Endothelial cell (in vitro differentiated cells): ENCODE measurements at regions not wholly inside any gene's neighbourhood (a gene's known extent, or its start where the extent isn't known, plus 50 kb on each side); places are given as distances from the start of the nearest gene placed in this dataset.

Experiments used
- DNase-seq: peaks from one replicate; pipeline ENCODE4 v3.0.0; 2021; ENCODE audit warnings: low spot score
- H3K27ac Mint-ChIP-seq: one replicate; pipeline ENCODE4 v1.8.0; 2021; ENCODE audit warnings: mixed read lengths, inconsistent platforms; ENCODE audit not compliant: unreplicated experiment
- H3K27me3 Mint-ChIP-seq: one replicate; pipeline ENCODE4 v1.8.0; 2021; ENCODE audit warnings: mild to moderate bottlenecking, moderate library complexity, mixed read lengths, inconsistent platforms; ENCODE audit not compliant: unreplicated experiment
- H3K36me3 Mint-ChIP-seq: one replicate; pipeline ENCODE4 v1.8.0; 2021; ENCODE audit warnings: mild to moderate bottlenecking, low read depth, mixed read lengths, inconsistent platforms; ENCODE audit not compliant: unreplicated experiment
- H3K4me1 Mint-ChIP-seq: one replicate; pipeline ENCODE4 v1.8.0; 2021; ENCODE audit warnings: mild to moderate bottlenecking, mixed read lengths, inconsistent platforms; ENCODE audit not compliant: unreplicated experiment
- H3K4me3 Mint-ChIP-seq: one replicate; pipeline ENCODE4 v1.8.0; 2021; ENCODE audit warnings: mild to moderate bottlenecking, mixed read lengths, inconsistent platforms; ENCODE audit not compliant: unreplicated experiment
- H3K9me3 Mint-ChIP-seq: one replicate; pipeline ENCODE4 v1.8.0; 2021; ENCODE audit warnings: mixed read lengths, inconsistent platforms; ENCODE audit not compliant: unreplicated experiment
- TF ChIP-seq, protein P1 (sequence below): fragments of 200-600 bp; sonication (generic); IDR thresholded peaks from one replicate; pipeline ENCODE4 v1.5.0; 2021; ENCODE audit warnings: antibody characterized with exemption; ENCODE audit not compliant: unreplicated experiment

DNA sequence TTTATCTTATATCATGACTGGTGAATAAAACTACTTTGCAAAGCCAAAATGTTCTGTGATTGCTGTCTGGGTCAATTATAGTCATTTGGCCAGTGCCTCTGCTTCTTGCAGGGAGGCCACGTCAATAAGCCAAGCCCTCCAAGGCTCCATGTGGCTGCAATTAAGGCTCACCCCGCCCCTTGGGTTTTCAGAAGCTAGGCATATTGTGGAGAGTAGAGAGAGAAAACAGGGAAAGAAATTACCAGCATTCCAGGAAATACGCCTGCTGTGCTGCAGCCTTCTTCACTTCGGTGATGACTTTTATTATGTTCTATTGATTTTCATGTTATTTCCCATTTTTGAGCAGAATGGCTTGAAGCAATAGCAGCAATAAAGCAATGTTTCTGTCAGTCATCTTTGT lies 319.7 kb downstream of the SOX11 start:
- TF ChIP-seq, protein P1, sequence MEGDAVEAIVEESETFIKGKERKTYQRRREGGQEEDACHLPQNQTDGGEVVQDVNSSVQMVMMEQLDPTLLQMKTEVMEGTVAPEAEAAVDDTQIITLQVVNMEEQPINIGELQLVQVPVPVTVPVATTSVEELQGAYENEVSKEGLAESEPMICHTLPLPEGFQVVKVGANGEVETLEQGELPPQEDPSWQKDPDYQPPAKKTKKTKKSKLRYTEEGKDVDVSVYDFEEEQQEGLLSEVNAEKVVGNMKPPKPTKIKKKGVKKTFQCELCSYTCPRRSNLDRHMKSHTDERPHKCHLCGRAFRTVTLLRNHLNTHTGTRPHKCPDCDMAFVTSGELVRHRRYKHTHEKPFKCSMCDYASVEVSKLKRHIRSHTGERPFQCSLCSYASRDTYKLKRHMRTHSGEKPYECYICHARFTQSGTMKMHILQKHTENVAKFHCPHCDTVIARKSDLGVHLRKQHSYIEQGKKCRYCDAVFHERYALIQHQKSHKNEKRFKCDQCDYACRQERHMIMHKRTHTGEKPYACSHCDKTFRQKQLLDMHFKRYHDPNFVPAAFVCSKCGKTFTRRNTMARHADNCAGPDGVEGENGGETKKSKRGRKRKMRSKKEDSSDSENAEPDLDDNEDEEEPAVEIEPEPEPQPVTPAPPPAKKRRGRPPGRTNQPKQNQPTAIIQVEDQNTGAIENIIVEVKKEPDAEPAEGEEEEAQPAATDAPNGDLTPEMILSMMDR: no peak
- Mint-ChIP-seq H3K27ac (no peak overlapping the region), H3K4me3 (no peak overlapping the region), H3K36me3 (no peaks in the 10 kb centered on the region), H3K9me3 (no peaks in the 10 kb centered on the region), H3K27me3 (no peaks in the 10 kb centered on the region), H3K4me1 (no peaks in the 10 kb centered on the region)
- DNase-seq: no peak

DNA sequence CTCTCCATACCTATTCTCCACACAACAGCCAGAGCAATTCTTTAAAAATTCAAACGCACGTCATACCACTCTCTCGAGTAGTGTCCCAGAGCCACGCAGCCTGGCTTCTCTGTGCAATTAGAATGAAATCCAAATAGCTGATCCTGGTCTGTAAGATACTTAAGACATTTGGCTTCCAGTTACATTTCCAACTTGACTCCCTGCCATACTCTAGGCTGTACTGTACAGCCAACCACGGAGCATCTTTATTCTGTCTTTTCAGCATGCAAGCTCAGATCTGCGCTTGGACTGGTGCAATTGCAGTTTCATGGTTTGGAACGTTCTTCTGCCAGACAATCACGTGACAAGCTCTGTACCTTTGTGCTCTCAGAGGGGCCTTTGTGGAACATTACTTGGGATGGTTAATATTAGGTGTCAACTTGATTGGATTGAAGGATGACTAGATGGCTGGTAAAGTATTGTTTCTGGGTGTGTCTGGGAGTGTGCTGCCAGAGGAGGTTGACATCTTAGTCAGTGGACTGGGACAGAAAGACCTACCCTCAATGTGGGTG lies 325.6 kb downstream of the SOX11 start:
- no peaks in the 10 kb centered on the region for H3K27me3 Mint-ChIP-seq
- no peaks in the 10 kb centered on the region for H3K4me1 Mint-ChIP-seq
- no peaks in the 10 kb centered on the region for H3K9me3 Mint-ChIP-seq
- DNase-seq: no peak
- no peaks in the 10 kb centered on the region for H3K36me3 Mint-ChIP-seq
- H3K27ac Mint-ChIP-seq: no peak overlapping the region
- TF ChIP-seq, protein P1: no peak
- no peak overlapping the region for H3K4me3 Mint-ChIP-seq

DNA sequence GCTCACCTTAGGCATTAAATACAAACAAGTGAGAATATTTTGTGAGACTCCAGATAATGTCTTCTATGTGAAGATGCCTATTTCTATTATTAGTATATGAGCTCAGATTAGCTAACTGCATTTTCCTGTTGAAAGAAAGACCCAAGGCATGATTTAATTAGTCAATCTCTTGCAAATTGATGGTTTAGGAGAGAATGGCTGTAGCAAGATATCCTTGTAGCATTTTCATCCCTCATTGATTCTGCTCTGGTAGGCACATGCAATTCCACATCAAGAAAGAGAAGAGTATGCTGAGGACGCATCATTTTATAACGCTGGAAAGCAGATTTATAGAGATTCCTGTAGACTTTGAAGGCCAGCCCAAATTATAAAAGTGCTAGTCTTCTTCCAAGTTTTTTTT lies 332.0 kb downstream of the SOX11 start:
- Mint-ChIP-seq H3K36me3 (no peaks in the 10 kb centered on the region), H3K27ac (no peak overlapping the region), H3K27me3 (no peaks in the 10 kb centered on the region), H3K4me3 (no peak overlapping the region), H3K4me1 (peaks cover 2% of the 10 kb centered on the region), H3K9me3 (no peaks in the 10 kb centered on the region)
- no peak for DNase-seq
- TF ChIP-seq, protein P1: no peak

DNA sequence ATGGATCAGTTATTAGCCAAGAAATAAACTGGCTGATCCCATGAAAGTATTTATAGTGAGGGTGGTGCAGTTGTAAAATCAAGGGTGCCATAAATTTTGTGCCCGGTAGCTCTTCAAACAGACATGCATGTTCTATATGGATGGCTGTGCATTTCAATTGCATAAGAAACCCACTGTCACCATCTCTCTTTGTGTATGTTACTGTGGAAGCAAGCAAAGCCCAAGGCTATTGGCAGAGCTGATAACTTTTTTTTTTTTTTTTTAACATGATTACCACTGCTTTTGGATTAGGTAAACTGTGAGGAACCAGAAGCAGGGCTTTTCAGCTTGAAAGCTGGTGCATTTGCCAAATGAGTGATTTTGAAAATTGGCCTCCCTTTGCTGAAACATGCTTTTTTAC lies 332.6 kb downstream of the SOX11 start:
- H3K4me1 Mint-ChIP-seq: peaks cover 2% of the 10 kb centered on the region
- no peak overlapping the region for H3K4me3 Mint-ChIP-seq
- H3K27ac Mint-ChIP-seq: no peak overlapping the region
- no peaks in the 10 kb centered on the region for H3K27me3 Mint-ChIP-seq
- no peaks in the 10 kb centered on the region for H3K36me3 Mint-ChIP-seq
- DNase-seq: no peak
- no peaks in the 10 kb centered on the region for H3K9me3 Mint-ChIP-seq
- TF ChIP-seq, protein P1: no peak

DNA sequence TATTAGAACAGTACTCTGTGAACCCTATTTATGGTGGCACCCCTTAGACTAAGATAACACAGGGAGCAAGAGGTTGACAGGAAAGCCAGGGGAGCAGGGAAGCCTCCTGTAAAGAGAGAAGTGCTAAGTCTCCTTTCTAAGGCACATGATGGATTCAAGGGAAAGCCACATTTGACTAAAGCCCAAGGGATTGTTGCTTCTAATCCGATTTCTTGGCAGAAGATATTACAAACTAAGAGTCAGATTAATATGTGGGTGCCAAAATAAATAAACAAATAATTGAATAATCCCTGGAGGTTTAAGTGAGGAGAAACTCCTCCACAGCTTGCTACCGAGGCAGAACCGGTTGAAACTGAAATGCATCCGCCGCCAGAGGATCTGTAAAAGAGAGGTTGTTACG lies 333.2 kb downstream of the SOX11 start:
- DNase-seq: no peak
- no peaks in the 10 kb centered on the region for H3K9me3 Mint-ChIP-seq
- no peak overlapping the region for H3K27ac Mint-ChIP-seq

More for the DNA sequence above, 333.2 kb downstream of the SOX11 start:
- TF ChIP-seq, protein P1: no peak
- Mint-ChIP-seq H3K4me3 (no peak overlapping the region), H3K36me3 (no peaks in the 10 kb centered on the region), H3K4me1 (peaks cover 2% of the 10 kb centered on the region), H3K27me3 (no peaks in the 10 kb centered on the region)
